T follicular helper cell (primary cell): ENCODE measurements at regions not wholly inside any gene's neighbourhood (a gene's known extent, or its start where the extent isn't known, plus 50 kb on each side); places are given as distances from the start of the nearest gene placed in this dataset.
A peak's percentile ranks its signal among the peaks of the same experiment; 100 is the strongest.

Experiments used
- DNase-seq: peaks from one replicate; pipeline ENCODE4 v3.0.0-alpha.2; 2020; ENCODE audit warnings: low read depth

- no peak for DNase-seq
These were observed 50.3 kb upstream of the TCF12 start for GRCh38 chr15:56868170-56868569.

DNA sequence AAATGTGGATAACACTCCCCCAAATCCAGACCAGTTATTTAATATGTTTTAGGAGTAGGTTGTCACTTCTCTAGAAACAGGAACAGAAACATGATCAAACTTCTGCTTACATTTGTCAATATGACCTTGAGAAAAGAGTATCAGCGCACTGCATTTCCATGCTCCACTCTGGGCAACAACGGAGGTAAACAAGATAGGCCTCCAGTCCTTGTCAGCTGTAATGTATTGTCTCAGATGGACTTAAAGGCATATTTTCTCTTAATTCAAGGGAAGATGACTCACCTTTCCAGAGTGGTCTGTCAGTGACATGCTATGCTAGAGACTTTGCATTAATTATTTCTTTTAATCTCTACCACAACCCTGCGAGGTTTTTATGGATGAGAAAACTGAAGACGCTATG is 51.6 kb upstream of the TCF12 start:
- no peak for DNase-seq

GRCh38 chr15:56857828-56858227 is 60.6 kb upstream of the TCF12 start:
- no peak for DNase-seq

DNA sequence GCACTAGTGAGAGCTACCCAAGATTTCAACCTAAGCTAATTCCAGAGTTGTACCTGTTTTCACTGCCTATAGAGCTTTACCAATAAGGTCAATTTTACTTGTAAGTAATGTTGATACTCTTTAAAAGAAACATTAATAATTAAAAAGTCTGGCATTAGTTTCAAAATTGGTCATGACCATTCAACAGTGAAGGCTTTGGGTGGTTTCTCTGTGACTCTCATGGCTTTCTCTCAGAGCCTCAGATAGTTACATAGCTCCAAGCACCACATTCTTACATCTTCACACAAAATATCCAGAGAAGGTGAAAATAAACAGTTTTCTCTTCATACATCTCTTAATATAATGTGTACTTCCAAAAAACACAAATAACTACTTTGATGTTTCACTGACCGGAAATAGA is 61.5 kb upstream of the TCF12 start:
- no peak for DNase-seq

- no peak for DNase-seq
These were observed 73.6 kb upstream of the TCF12 start for GRCh38 chr15:56844892-56845291.

- no peak for DNase-seq
These were observed 74.0 kb upstream of the TCF12 start for GRCh38 chr15:56844471-56844870.

GRCh38 chr15:56839641-56840040 is 78.8 kb upstream of the TCF12 start:
- DNase-seq, result no peak

DNA sequence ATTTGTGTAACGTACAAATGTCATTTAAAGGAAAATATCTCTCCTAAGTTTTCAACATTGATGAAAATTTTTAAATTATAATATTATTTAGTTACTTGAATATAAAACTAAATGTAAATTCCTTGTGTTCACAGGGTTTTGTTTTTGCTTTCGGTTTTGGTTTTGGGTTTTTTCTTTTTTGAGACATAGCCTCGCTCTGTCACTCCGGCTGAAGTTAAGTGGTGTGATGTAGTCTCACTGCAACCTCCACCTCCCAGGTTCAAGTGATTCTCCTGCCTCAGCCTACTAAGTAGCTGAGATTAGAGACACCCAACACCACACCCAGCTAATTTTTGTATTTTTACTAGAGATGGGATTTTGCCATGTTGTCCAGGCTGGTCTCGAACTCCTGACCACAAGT is 79.3 kb upstream of the TCF12 start:
- DNase-seq, result no peak

DNA sequence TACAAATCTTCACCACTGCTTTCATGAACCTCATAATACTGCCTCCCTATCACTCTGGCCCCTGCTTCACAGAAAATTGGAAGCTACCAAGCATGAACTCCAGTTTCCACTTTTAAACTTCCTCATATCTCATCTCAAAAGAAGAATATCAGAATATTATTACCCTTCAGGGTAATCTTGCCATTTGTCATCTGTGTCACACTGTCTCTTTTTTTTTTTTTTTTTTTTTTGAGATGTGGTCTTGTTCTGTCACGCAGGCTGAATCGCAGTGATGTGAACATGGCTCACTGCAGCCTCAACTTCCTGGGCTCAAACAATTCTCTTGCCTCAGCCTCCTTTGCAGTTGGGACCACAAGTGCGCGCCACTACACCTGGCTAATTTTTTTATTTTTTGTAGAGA is 80.4 kb upstream of the TCF12 start:
- no peak for DNase-seq

GRCh38 chr15:56837273-56837672 is 81.2 kb upstream of the TCF12 start:
- no peak for DNase-seq

- no peak for DNase-seq
These were observed 82.7 kb upstream of the TCF12 start for GRCh38 chr15:56835718-56836171.

DNA sequence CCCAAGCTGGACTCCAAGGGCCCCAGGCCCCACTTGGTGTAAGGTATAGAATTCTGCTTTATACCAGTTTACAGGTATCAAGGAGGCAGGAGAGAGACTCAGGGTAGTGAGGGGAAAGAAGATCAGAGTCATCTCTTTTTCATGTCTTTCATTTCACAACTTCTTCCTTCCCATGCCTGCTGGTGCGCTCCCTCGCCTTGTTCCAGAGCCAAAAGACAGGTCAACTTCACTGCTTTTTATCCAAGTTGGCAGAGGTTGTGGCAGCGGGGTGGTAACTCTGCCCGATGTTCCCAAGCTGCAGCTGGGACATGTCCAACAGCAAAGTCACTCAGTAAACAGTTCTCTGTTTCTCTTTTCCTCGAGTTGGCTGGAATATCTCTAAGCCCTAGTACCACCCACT is 86.3 kb upstream of the TCF12 start:
- DNase-seq, result no peak

GRCh38 chr15:56831467-56832005 is 86.9 kb upstream of the TCF12 start:
- DNase-seq, result no peak

- DNase-seq, result no peak
These were observed 90.9 kb upstream of the ZNF280D start for GRCh38 chr15:56824175-56824574.

DNA sequence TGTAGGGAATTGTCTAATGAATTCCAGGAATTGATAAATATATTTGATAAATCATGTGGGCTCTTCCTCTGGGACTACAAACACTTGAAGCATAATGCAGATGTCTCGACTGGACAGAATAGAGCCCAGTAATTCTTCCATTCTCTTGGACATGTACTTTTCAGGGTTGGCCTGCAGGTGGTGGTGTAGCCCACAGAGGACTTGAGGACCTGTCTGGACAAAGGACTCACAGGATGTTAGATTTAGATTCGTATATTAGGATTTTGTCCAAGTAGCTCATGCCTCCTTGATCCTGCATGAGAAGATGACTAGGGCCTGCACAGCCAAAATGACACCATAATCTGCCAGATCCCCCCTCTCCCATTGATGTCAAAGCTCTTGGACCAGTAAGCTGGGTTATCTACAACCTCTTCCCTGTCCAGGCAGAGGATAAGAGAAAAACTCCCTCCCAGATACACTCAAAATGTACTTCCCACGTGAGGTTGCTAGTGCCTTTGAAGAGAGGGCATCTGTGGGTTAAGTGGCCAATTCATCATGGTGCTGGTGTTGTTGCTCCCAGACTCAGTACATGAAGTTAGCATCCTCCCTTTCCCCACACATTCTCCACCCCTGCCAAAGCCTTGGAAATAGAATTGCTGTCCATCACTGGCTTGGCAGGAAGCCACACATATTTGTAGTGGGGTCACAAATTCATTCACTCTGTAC is 88.6 kb upstream of the ZNF280D start:
- DNase-seq, result peak; percentile 22

- no peak for DNase-seq
These were observed 87.0 kb upstream of the ZNF280D start for GRCh38 chr15:56820333-56820732.

DNA sequence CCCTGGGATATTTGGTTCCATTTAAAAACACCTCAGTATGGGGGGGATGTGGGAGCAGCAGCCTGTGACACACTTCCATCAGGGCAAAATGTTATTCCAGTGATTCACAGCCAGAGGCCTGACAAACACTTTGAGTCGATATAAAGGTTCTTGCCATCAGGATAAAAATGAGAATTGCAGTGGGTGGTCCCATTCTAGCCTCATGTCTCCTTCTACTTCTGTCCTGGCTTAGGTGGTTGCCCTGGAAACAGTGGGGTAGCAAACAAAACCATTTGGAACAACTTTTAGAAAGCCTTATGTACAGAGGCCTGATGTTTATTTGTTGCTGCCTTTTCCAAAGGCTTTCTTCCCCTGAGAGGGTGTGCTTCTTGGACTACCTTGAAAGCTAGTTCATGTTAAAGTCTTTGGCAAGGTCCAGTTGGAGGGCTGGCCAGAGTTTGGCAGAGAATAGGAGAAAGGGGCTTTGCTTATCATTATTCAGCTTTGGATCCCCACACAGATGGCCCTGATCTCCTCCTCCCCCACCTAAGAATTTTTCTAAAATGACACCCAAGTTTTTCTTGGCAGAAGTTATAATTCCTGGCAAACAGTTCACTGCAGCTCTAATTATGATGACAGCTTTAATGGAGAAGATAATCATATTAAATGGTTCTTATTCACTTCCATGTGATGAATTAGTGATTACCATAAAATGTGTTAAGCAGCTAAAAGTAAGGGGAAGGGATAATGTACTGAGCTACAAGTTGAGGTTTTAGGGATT is 84.2 kb upstream of the ZNF280D start:
- no peak for DNase-seq

GRCh38 chr15:56816781-56817180 is 83.5 kb upstream of the ZNF280D start:
- DNase-seq, result no peak

DNA sequence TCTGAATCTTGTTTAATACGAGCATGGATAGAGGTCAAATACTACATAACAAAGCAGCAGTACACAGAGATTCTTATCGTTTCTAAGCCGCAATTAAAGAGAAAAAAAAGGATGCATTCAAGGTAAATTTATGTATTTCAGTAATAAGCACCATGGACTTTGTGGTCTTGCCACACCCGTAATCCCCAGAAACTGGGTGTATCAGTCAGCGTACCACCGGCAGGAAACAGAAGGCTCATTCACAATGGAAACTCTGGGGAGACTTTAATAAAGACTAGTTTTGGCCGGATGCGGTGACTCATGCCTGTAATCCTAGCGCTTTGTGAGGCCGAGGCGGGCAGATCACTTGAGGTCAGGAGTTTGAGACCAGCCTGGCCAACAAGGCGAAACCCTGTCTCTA is 81.9 kb upstream of the ZNF280D start:
- DNase-seq, result no peak

DNA sequence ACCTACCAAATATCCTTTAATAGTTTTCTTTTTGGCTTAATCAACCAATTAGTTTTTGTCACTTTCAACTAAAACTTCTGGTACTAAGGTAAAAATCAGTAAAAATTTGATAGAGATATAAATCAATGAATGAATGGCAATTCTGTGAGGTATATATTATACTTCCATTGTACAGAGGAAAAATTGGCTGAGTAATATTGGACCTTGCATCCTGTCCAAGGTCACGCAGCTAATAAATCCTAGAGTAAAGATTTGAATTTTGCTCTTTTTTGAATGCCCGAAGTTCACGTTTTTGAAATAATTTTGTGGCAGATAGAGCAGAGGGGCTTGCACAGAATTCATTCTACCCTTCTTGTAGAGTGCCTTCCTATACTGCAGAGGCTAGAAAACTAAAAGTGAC is 81.1 kb upstream of the ZNF280D start:
- no peak for DNase-seq

DNA sequence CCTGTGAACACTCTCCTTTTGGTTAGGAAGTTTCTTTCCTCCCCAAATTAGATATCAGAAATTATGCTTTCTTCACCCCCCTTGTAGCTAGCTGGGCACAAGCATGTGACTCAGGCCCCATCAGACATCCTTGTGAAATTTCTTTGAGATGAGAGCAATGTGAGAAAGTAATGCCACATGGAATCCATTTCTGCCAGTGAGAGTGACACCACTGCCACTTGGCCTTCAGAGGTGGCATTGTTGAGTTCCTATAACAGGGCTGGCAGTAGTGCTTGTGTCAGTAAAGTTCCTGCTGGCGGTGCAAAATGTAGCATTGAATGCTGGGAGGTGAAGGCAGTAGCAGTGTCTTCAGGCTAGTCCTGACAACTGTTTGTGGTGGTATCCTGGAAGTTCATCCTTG is 80.7 kb upstream of the ZNF280D start:
- no peak for DNase-seq

DNA sequence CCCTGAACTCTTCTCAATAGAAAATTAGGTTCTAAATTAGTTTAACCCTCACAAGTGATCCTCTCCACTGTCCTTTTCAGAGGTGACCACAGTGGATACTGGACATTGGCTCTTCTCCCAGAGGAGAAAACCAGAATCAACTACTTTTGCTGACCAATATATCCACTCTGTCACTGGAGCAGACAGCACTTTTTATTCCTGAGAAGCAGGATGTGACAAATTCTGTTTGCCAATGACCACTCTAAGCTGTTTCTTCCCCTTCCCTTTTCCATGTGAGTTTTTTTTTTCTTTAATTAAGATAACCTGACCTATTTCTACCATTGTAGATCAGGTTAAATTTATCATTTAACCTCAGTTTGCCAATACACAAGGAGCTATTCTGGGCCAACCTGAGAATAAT is 79.7 kb upstream of the ZNF280D start:
- no peak for DNase-seq

DNA sequence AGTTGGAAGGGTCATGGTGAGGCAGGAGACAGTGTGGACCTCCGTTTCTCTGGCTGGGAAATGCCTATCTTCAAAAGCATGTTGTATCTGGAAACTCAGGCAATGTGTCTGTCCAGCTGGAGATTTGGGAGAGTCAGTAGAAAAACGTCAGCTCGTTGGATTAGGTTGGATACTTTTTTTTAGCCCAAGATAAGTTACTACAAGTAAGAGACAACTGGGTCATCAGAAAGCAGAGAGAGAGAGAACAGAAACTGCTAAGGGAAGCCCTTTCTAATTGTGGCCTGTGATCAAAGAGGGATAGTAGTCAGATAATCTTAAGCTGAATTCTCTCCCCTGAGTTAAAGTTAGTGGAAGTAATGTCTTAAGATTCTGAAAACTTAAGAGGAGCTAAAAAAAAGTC is 78.9 kb upstream of the ZNF280D start:
- no peak for DNase-seq
